Thyroid gland (tissue), 4 donors: ENCODE measurements at regions not wholly inside any gene's neighbourhood (a gene's known extent, or its start where the extent isn't known, plus 50 kb on each side); places are given as distances from the start of the nearest gene placed in this dataset.
"Not testable (repeated sequence)": the region's sequence is repeated elsewhere in the genome, so short reads cannot be mapped to it uniquely, and the experiment has no call there.

Experiments
- DNase-seq, 2 donors: peaks; one replicate each; pipeline ENCODE4 v3.0.0-alpha.2; 2019
- H3K27ac ChIP-seq, 3 donors: fragments of 200-600 bp; sonication (generic); 1 replicate in 2 of 3; 2 replicates in 1 of 3; pipeline ENCODE4 v1.5.1; 2016 to 2019; ENCODE audit warnings: mild to moderate bottlenecking in 1 of 3, moderate library complexity in 1 of 3
- H3K27me3 ChIP-seq: fragments of 200-600 bp; sonication (generic); one replicate; pipeline ENCODE4 v1.5.1; 2019
- H3K36me3 ChIP-seq, 2 donors: fragments of 200-600 bp; sonication (generic); one replicate each; pipeline ENCODE4 v1.5.1; 2016 to 2019
- H3K4me1 ChIP-seq, 2 donors: fragments of 200-600 bp; sonication (generic); one replicate each; pipeline ENCODE4 v1.5.1; 2017 to 2019
- H3K4me3 ChIP-seq, 3 donors: fragments of 200-600 bp; sonication (generic); replicated peaks in 1 of 3; 1 replicate in 2 of 3; 2 replicates in 1 of 3; pipeline ENCODE4 v1.5.1; 2016; ENCODE audit warnings: mild to moderate bottlenecking in 1 of 3
- H3K9me3 ChIP-seq: fragments of 200-600 bp; sonication (generic); one replicate; pipeline ENCODE4 v1.5.1; 2017
- POLR2A ChIP-seq, 2 donors: fragments of 450-650 bp; IDR thresholded peaks; one replicate each; pipeline ENCODE4 v1.6.1; 2017; ENCODE audit warnings: antibody characterized with exemption in 2 of 2, mild to moderate bottlenecking in 2 of 2, moderate library complexity in 1 of 2
- WGBS, 2 donors: methylation state at CpG; one replicate each; pipeline ENCODE4 v1.1.5; 2017; 5-methylcytosine and 5-hydroxymethylcytosine counted together
- intact Hi-C: fragments of 100-400 bp; cut with DNase I; formaldehyde crosslinking; loops from one replicate; pipeline ENCODE4 v1.15.1; 2023
- TF ChIP-seq, protein P1 (sequence below), 6 experiments: fragments of 200-600 bp in 3 of 6; fragments of 450-650 bp in 3 of 6; sonication (generic) in 3 of 6; IDR thresholded peaks; one replicate each; pipeline ENCODE4 v1.5.1; 2016 to 2019; ENCODE audit warnings: antibody characterized with exemption in 6 of 6, mild to moderate bottlenecking in 2 of 6, inconsistent platforms in 1 of 6, moderate library complexity in 1 of 6

DNA sequence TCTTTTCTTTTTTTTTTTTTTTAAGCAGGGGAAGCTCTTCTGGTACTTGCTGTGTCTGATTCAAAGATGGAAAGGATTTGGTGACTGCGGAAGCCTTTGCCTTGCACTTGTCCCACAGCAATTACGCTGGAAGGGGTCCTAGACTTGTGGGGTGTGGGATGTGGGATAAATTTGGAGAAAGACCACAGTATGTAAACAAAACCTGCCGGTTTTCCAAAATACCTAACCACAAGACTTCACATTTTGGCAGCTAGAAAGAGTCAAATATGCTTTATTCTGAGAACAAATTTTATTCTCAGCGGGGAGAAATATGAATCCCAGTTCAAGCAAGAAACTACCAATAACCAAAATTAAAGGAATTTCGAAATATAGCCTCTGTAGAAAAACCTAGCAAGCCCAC is 176.5 kb downstream of the SPRY2 start:
- Histone ChIP-seq H3K4me3 (no peak overlapping the region), H3K4me1 (no peaks in the 10 kb centered on the region), H3K9me3 (no peaks in the 10 kb centered on the region), H3K27ac (no peak overlapping the region), H3K27me3 (no peaks in the 10 kb centered on the region), H3K36me3 (no peaks in the 10 kb centered on the region)
- intact Hi-C loops, result no loop called here
- DNase-seq, result no peak
- WGBS, 2 donors, result 72 to 85% methylated on average over 5 of the region's 5 CpGs
- no peak for TF ChIP-seq POLR2A (IDR thresholded peaks at IDR 0.05)
- TF ChIP-seq, protein P1, sequence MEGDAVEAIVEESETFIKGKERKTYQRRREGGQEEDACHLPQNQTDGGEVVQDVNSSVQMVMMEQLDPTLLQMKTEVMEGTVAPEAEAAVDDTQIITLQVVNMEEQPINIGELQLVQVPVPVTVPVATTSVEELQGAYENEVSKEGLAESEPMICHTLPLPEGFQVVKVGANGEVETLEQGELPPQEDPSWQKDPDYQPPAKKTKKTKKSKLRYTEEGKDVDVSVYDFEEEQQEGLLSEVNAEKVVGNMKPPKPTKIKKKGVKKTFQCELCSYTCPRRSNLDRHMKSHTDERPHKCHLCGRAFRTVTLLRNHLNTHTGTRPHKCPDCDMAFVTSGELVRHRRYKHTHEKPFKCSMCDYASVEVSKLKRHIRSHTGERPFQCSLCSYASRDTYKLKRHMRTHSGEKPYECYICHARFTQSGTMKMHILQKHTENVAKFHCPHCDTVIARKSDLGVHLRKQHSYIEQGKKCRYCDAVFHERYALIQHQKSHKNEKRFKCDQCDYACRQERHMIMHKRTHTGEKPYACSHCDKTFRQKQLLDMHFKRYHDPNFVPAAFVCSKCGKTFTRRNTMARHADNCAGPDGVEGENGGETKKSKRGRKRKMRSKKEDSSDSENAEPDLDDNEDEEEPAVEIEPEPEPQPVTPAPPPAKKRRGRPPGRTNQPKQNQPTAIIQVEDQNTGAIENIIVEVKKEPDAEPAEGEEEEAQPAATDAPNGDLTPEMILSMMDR (IDR thresholded peaks at IDR 0.05), result no peak

DNA sequence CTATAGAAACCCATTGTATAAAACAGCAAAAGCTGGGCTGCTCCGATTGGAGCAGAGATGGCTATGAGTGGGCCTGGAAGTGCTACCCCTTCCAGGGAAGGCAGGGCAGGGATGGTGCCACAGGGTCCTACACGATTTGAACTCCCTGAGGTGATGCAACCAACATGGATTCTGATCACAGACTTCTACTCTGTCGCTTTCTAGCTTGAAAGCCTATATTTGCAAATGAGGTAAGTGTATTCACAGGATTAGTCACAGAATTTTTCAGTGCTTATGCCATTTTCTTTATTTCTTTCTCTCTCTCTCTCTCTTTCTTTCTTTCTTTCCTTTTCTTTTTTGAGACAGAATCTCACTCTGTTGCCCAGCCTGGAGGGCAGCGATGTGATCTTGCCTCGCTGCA is 179.0 kb downstream of the SPRY2 start:
- H3K9me3 ChIP-seq, result no peaks in the 10 kb centered on the region
- no peaks in the 10 kb centered on the region for H3K27me3 ChIP-seq
- no peaks in the 10 kb centered on the region for H3K4me1 ChIP-seq
- no peak for DNase-seq
- H3K27ac ChIP-seq, result no peak overlapping the region
- H3K4me3 ChIP-seq, result no peak overlapping the region
- intact Hi-C loops, result no loop called here
- H3K36me3 ChIP-seq, result no peaks in the 10 kb centered on the region
- 92 to 94% methylated on average over 5 of the region's 5 CpGs for WGBS, 2 donors
- TF ChIP-seq, protein P1 (IDR thresholded peaks at IDR 0.05), result no peak
- no peak for TF ChIP-seq POLR2A (IDR thresholded peaks at IDR 0.05)

DNA sequence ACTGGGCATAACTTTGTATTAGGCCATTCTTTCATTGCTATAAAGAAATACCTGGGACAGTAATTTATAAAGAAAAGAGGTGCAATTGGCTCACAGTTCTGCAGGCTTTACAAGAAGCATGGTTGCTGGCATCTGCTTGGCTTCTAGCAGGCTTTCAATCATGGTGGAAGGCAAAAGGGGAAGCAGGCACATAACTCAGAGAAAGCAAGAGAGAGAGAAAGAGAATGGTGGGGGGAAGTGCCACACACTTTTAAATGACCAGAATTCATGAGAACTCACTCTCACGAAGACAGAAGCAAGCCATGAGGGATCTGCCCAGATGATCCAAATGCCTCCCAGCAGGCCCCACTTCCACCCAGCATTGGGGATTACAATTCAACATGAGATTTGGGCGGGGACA is 179.7 kb downstream of the SPRY2 start:
- Histone ChIP-seq H3K27ac (no peak overlapping the region), H3K27me3 (no peaks in the 10 kb centered on the region), H3K9me3 (no peaks in the 10 kb centered on the region), H3K4me3 (no peak overlapping the region), H3K4me1 (no peaks in the 10 kb centered on the region), H3K36me3 (no peaks in the 10 kb centered on the region)
- intact Hi-C loops, result no loop called here
- DNase-seq, result no peak
- 93% methylated on average over 2 of the region's 2 CpGs for WGBS, 2 donors
- TF ChIP-seq, protein P1 (IDR thresholded peaks at IDR 0.05), result no peak
- no peak for TF ChIP-seq POLR2A (IDR thresholded peaks at IDR 0.05)

DNA sequence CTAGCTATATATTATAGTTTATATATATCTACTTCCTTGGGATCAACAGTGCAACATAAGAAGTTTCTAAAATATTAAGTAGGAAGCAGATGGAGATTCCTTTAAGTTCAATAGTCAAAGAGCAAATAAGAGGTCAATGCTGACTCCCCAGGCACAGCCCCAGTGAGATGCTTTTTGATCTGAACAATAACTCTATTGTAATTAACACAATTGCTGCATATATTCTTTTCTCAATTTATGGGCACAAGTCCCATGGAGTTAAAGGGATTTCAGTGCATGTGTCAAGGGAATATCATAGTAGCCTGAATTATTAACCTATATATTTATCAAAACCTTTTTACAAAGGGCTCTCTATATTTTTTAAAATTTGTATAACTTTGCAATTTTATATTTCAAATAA is 180.8 kb downstream of the SPRY2 start:
- Histone ChIP-seq H3K27ac (no peak overlapping the region), H3K9me3 (no peaks in the 10 kb centered on the region), H3K4me1 (no peaks in the 10 kb centered on the region), H3K27me3 (no peaks in the 10 kb centered on the region), H3K36me3 (no peaks in the 10 kb centered on the region), H3K4me3 (no peak overlapping the region)
- no peak for DNase-seq
- intact Hi-C loops, result no loop called here
- TF ChIP-seq, protein P1 (IDR thresholded peaks at IDR 0.05), result no peak
- no peak for TF ChIP-seq POLR2A (IDR thresholded peaks at IDR 0.05)

DNA sequence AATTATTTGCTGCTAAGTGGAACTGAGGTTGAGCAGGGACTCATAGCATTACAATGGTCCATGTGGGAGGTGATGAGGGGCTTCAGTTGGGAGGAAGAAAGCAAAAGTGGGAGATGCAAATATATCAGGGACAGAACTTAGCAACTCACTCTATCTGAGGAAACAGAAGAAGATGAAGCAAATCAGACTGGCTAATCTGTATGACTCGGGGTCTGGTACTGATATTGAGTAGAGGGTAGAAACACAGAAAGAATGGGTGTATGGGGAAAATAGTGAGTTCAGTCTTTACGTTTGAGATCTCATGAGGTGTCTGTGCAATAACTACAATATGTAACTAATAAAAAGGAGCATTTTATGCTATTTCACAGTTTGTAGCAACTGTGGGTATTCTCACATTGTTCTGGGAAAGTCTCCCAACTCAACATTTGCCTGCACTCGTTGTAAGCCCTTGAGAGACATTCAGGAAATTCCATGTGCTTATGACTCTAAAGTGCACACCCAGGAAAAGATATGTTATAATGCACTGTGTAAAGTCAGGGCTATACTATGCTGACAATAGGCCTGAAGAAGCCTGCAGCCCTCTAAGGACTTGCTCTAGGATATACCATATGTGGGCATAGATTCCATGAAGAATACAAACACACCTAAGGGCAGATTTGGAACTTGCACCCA is 183.5 kb downstream of the SPRY2 start:
- WGBS, 2 donors, result 63 to 64% methylated on average over 3 of the region's 3 CpGs
- TF ChIP-seq POLR2A (IDR thresholded peaks at IDR 0.05), result no peak
- TF ChIP-seq, protein P1 (IDR thresholded peaks at IDR 0.05), result no peak
- Histone ChIP-seq H3K4me3 (no peak overlapping the region), H3K9me3 (no peaks in the 10 kb centered on the region), H3K4me1 (no peaks in the 10 kb centered on the region), H3K27ac (no peak overlapping the region), H3K27me3 (no peaks in the 10 kb centered on the region), H3K36me3 (no peaks in the 10 kb centered on the region)
- DNase-seq, result no peak
- intact Hi-C loops, result no loop called here

DNA sequence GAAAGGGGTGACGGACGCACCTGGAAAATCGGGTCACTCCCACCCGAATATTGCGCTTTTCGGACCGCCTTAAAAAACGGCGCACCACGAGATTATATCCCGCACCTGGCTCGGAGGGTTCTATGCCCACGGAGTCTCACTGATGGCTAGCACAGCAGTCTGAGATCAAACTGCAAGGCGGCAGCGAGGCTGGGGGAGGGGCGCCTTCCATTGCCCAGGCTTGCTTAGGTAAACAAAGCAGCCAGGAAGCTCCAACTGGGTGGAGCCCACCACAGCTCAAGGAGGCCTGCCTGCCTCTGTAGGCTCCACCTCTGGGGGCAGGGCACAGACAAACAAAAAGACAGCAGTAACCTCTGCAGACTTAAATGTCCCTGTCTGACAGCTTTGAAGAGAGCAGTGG is 188.8 kb downstream of the SPRY2 start:
- H3K4me1 ChIP-seq, H3K9me3 ChIP-seq, H3K27ac ChIP-seq, H3K4me3 ChIP-seq, H3K36me3 ChIP-seq, DNase-seq, H3K27me3 ChIP-seq, intact Hi-C loops: not testable (repeated sequence)
- WGBS, 2 donors, result 93 to 97% methylated on average over 10 to 16 of the region's 16 CpGs
